SW480 (cell line): ENCODE measurements at regions not wholly inside any gene's neighbourhood (a gene's known extent, or its start where the extent isn't known, plus 50 kb on each side); places are given as distances from the start of the nearest gene placed in this dataset.

ENCODE experiments used
- DNase-seq: peaks from one replicate; pipeline ENCODE4 v3.0.0-alpha.2; 2016; ENCODE audit warnings: low spot score

DNA sequence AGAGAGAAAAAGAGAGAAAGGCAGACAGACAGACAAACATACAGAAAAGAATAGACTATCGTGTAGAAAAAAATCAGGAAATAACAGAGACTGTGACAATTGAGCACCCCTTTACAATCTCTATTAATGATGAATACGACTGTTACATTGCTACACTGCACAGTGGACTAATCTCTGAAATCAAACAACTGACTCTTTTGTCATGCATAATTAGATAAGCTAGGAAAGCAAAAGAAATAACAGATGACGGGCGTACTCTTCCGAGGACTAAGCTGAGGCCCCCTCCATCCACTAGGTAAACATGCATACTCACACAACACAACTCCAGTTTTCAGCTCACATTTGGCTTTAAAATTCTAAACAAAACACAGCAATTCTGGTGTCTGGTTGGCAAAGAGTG, 267.0 kb downstream of the NOL4 start:
- no peak for DNase-seq

DNA sequence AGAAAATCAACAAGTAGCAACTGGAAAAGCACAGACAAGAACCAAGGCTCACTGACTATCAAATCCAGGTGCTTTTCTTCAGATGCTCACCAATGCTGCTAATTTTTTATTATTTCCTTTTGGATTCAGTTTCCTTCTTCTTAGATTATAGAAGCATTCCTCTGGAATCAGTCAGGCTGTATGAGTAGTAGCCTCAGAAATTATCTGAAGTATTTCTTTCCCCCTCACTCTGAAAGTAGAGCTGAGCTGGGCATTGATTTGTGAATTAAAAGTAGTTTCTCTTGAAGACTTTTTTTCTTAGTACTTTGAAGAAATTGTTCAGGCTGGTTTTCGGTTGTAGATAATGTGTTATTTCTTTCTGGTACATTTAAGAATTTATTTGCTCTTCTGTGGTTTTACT, 273.7 kb downstream of the NOL4 start:
- DNase-seq = no peak

DNA sequence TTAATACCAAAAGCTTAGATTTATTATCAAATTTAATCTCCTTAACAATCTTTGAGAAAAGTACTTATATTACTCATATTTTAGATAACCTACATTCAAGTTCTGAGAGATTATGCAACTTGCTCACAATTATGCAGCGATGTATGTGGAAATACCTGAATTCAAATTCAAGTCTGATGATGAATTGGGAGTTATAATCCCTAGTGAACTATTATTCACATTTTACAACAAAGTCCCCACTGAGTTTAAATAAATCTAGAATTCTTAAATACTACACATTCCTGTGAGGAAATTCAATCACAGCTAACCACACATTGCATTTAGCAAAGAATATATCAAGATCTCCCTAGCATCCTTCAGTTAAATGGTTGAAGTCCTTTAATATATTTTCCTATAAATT, 278.4 kb downstream of the NOL4 start:
- DNase-seq = no peak

DNA sequence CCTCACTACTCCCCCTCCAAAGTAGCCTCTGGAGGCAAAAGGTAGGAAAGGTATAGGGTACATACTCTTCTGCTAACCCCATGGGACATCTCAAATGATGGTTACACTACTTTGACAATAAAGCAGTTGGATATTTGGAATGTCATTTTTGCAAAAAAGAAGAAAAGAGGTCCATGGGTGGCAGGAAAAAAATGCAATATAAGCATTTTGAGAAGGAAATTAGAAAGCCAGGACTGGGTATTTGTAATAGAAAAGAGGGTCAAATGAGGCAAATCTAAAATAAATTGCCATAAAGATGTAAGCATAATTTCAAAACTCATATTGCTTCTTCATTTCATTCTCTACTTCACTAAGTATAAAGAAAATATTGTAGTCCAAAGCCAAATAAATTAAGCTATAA, 280.2 kb downstream of the NOL4 start:
- no peak for DNase-seq

DNA sequence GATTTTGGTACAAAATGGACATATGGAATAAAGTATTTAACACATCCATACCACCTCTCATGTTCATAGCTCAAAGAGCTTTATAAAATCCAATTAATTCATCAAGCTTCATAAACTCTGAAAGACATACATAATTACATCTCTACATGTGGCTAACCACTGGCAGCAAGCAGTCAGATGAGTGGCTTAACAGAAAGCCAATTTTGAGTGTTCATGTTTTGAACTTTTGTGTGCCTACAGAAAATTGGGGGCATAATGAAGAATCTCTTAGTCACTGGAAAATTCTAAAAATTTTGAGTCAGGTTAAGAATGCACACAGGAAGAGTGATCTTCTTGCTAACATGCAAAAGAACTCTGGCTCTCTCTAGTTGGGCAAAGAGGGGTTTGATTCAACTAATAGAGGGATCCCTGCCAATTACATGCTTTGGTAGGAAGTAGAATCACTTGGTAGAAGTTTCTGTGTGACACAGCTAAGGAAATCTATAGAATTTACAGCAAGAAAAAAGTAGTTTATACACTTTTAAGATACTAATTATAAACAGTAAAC, 287.4 kb downstream of the NOL4 start:
- DNase-seq = no peak

DNA sequence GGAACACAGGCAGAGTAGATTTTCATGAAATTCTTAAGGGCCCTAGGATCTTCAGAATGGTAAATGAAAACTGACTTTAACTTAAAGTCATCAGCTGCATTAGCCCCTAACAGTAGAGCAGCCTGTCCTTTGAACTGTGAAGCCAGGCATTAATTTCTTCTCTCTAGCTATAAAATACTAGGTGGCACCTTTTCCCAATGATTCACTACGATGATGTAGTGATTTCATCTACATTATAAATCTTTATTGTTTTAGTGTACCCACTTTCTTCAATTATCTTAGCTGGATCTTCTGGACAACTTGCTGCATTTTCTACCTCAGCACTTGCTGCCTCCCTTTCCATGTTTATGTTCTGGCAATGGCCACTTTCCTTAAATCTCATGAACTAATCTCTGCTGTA, 290.5 kb downstream of the NOL4 start:
- no peak for DNase-seq

DNA sequence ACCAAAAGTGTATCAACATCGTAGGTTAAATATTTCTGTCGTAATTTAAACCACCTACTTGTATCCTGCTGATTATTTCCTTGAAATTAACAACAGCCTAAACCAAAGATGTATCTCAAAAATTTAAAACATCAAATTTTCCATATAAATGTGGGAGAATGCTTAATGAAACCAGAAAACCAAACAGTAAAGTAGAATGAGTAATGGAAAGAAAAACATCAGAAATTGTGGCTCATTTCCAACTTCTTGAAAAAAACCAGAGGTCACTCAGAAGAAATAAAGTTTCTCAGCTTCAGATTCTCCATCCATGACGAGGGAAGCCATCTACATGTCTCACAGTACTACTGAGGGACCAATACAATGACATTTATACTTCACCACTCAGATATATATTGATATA, 296.5 kb downstream of the NOL4 start:
- DNase-seq = no peak

DNA sequence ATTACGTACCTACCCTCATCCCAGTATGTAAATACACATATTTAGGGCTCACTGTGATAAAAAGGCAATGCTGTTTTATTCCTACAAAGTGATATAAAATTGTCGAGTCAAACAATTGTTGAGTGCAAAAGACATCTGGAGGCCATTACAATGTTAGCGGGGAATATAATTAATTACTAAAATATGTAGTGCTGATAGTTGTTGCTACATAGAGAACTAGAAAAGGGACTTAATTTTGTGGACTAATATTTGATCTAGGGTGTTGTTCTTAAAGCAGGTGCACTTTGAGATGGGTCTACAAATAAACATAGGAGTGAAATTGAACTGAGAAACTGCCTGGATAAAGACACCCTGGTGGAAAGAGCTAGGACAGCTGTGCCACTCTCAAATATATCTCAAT, 300.1 kb downstream of the NOL4 start:
- no peak for DNase-seq

DNA sequence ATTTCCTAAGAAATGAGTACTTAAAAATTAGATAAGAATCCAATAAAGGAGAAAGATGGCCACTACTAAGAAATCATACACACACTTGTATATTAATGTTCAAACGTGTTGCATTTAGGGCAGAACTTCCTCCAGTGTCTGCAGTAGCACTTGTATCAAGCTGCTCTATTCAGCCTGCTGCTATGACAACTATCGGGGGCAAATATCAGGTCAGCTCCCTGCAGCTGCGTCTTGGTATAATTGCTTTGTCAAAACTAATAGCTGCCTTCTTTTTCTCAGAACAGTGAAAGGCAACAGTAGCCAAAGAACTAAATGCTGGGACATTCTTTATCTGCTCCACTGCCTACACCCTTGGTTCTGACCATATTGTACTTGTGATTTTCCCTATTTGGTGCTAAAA, 300.7 kb downstream of the NOL4 start:
- DNase-seq = no peak

DNA sequence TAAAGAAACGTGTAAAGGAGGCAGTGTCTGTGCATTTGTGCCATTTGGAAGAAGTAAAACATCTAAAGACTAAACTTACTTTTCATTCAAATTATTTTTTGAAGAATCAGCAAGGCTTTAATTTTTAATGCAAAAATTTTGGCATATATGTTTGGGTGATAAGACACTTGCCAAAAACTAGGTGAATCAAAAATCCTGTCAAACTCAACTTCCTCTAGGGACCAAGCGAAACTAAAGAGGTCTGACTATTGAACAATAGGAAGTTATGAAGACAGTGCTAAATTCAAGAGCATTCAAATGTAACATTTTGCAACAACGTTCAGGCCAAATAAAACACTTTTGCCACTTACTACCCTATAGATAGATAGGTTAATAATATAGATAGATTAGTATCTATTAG, 306.1 kb downstream of the NOL4 start:
- DNase-seq = no peak

DNA sequence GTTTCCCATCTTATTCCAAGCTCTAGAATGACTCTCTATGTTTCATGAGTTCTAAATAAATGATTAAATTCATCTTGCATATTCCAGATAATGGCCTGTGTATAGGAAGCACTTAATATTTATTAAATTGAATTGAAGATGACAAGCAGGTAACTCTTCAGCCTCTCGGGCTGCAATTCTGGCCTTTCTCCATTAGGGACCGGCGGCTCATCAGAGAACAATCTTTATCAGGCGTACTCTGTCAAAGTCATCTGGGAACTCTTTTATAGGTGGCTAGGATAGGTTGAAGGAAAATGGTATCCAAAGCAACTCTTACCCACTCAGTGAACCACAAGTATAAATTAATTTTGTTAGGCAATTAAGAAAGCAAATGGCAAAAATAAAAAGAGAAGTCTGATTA, 308.5 kb downstream of the NOL4 start:
- no peak for DNase-seq

DNA sequence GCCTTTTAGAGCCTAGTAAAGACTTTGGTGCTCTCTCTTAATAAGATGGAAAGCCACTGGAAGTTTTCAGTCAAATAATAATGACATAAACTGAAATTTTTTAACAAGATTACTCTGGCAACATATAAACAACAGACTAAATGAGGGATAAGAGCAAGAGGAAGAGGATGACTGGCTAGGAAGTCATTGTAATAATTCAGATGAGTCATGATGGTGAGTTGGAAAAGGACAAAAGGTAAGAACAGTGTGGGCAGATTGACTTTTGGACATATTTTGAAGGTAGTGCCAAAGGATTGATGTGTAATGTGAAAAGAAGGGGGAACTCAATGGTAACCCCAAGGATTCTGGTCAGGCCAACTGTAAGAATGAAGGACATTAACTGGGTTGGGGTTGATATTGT, 310.3 kb downstream of the NOL4 start:
- no peak for DNase-seq

DNA sequence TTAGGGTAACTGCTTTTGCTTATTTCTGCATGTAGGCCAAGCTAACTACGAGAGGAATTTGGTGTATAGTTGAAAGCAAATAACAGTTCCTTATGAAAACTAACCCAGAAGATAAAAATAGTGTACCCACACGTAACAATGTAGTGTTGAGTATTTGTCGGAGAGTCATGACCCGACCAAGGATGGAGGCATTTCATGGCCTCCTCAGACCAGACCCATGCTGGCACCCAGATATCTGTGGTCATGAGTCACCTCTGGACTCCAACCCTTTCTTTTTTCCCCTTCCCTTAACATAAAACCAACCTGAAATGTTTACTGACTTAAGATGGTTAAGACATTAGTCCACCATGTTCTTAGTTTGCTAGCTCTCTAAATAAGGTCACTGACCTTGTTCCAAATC, 318.7 kb downstream of the NOL4 start:
- DNase-seq = no peak

DNA sequence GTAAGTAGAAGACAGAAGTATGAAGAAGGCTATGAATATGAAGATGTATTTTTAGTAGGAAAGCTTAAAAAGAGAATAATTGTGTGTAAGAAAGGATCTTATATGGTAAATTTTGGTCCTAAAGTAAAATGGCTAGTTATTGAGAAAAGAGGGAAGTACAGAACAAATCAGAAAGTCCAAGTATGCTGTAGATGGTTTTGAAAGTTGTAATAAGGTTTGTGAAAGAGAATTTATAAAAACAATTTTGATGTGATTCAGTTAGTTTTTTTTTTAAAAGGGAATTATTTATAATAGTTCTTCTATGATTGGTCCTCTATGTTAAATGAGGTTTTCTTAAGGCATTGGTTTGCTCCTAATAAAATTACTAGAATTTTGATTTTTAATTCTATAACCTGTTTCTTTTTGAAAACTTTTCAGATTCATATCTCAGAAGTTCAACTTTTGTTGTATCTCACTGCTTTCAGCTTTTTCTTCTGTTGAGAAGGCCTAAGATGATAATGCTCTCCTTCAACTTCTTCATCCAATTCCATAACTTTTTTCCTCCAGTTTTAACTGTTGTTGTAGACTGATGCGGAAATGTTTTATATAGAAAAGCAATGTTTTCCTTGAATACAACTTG, 322.7 kb downstream of the NOL4 start:
- DNase-seq = no peak

DNA sequence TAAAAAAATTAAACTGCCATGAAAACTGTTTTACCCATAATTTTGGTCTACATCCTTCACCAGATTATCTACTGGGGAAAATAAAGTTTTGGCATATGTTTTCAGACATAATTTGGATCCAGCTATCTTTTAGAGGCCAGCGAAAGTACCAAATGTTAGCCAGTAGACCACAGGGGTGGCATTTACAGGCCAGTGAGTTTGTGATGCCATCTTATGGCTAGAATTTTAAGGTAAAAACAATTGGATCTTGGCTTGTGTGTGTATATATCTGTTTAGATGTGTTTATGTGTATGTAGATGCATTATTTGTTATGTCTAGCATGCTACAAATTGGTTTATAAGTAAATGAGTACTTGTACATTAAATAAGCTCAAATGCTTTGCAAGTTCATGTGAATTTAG, 322.6 kb downstream of the ASXL3 start:
- no peak for DNase-seq

DNA sequence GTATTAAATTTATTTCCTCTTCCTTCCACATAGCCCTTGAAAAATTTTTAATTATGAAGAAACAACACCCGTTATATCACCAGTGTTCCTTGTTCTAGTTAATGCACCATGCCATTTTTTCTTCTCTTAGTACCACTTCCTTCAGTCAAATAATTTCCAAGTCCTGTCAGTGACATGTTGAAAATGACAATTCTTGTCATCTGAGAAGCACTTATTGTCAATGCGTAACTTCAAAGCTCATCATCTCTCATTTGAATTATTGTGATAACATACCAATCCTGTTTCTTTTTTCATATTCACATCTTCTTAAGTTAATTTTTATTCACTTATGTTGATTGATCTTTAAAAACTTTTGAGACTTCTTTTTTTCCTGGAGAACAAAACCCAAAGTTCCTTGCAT, 320.4 kb downstream of the ASXL3 start:
- DNase-seq = no peak

DNA sequence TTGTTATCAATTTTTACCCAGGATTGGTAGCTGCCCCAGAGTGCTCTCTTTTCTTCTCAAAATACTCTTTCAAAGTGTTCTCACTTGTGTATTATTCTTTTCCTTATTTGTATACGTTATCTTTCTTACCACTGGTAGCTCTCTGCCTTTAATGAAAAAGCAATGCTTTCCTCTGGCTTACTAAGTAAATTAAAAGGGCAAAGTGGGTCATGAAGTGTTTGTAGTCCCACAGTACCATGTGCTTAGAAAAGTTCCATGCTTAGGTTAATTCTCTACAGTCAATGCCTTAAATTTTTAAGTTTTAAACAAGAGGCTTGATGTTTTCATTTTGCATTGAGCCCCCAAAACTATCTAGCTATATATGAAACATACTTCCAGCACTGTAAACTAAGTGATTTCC, 300.2 kb downstream of the ASXL3 start:
- DNase-seq = no peak

DNA sequence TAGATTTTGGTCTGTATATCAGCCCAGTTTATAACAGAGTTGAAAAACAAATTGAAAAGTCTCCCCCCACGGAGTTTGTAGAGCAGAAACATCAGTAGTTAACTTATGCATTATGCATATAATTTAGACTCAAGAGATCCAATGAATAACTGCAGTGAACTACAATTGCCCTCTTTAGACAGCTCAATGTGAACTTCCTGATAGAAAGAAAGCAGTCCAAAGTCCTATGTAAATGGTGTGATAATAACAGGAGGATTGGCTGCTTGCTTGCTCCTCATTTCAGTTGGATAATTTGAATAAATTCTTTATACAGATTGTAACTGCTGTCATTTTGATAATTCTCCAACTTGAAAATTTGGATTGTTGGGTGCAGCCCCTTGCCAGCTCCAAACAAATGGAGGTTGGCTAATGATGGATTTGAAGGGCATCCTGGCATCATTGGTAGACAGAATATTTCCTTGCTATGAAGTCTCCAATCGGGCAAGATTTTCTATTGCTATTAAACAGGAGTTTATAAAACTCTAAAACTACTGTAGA, 297.1 kb downstream of the ASXL3 start:
- DNase-seq = no peak

DNA sequence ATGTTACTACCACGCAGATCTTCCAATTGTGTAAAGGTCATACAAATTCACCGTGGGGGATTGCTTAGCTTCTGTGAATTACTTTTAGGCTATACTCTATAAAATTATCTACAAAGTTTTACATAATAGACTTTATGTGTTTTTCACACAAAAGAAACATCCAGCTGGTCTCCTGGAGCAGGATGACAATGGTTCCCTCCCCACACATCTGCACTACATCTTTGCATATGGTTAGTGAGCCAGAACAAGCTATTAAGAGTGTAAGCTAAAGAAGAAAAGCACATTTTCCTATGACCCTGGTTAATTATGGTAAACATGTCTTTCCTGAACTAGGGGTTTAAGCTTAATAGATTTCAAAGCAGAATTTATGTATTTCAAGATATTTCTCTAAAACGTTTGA, 295.1 kb downstream of the ASXL3 start:
- DNase-seq = no peak

DNA sequence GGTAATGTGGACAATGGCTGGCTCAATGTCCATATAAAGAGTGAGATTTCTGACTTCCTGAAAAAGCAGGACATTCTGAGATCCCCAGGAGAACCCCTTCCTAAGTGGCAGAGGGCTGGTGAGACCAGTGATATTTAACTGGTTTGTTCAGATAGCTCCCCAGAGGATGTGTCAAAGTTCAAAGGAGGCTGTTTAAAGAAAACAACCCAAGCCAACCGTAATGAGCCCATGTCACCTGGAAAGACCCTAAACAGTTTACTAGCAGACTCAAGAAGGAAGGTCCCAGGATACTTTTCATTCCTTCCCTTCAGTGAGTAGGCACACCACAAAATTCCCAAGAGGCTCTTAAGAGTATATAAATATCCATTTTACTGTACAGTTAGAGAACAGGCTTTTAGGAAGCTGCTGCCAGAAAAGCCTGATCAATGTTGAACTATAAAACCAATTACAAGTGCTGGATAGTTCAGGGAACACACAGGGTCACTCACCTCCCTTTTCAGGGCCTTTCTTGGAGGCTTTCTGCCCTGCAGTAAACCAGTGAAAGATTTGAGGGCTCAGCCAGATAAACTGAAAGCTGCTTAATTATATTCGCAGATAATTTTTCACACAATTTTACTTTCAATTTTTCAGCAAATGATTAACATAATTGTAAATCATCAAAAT, 293.5 kb downstream of the ASXL3 start:
- DNase-seq = no peak

DNA sequence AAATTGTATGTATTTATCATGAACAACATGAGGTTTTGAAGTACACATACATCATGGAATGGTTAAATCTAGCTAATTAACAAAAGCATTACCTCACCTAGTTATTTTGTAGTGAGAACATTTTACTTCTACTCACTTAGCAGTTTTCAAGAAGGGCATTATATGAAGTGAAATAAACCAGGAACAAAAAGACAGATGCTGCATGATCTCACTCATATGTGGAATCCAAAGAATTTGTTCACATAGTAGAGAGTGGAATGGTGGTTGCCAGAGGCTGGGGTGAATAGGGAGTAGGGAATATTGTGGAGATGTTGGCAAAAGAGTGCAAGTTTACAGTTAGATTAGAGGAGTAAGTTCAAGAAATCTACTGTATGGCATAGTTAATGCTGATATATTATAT, 292.0 kb downstream of the ASXL3 start:
- no peak for DNase-seq

DNA sequence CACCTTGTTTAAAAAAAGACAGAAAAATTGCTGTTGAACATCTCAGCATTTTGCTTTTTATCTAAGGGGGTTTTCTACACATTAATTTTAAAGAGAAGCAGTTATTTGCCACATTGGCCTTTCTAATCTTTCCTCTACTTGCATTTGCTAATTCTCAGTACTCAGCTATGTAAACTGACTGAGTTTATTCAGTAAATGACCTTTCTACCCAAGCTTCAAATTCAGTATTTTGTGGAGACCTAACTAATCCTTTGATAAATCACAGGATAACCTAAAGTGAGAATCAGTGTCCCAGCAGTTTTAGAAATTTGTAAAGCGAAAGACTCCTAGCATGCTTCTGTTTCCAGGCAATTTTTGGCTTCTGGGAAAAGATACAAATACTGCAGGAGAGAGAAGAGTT, 288.4 kb downstream of the ASXL3 start:
- DNase-seq = no peak

DNA sequence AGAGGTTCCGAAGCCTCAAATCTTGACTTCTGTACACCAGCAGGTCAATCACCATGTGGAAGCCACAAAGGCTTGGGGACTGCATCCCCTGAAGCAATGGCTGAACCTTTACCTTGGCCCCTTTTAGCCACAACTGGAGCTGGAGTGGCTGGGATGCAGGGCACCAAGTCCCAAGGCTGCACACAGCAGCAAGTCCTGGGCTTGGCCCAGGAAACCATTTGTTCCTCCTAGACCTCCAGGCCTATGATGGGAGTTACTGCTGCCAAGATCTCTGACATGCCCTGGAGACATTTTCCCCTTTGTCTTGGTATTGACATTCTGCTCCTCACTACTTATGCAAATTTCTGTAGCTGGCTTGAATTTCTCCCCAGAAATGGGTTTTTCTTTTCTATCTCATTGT, 285.9 kb downstream of the ASXL3 start:
- no peak for DNase-seq

DNA sequence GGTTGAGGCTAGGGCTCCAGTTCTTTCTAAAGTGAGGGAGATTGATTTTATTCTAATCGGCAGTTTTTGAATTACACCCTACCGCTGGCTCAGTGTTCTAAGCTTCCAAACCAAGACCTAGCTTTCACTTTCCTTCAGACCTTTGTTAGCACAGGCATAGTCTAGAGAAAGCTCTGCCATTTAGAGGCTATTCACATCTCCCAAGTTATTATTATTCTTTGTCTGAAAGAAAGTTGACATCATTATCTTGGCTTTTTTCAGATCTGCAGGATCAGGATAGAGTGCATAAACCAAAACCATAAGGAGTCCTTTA, 276.8 kb downstream of the ASXL3 start:
- no peak for DNase-seq
